H9 (cell line): ENCODE measurements at regions not wholly inside any gene's neighbourhood (a gene's known extent, or its start where the extent isn't known, plus 50 kb on each side); places are given as distances from the start of the nearest gene placed in this dataset.

ENCODE experiments used
- DNase-seq: peaks from one replicate; pipeline ENCODE4 v3.0.0-alpha.2; 2017
- H2AFZ ChIP-seq: one replicate; pipeline ENCODE4 v1.6.1; 2013; ENCODE audit warnings: mild to moderate bottlenecking, low read length, control low read depth, moderate library complexity
- H2AK5ac ChIP-seq: 2 replicates; pipeline ENCODE4 v1.6.1; 2013; ENCODE audit warnings: low read length, control low read depth, mixed read lengths; ENCODE audit not compliant: insufficient read length
- H2BK120ac ChIP-seq: one replicate; pipeline ENCODE4 v1.6.1; 2013; ENCODE audit warnings: low read depth, mild to moderate bottlenecking, low read length, control low read depth, inconsistent platforms; ENCODE audit not compliant: poor library complexity, severe bottlenecking
- H2BK12ac ChIP-seq: 2 replicates; pipeline ENCODE4 v1.6.1; 2013; ENCODE audit warnings: low read length, control low read depth, mixed read lengths, low read depth; ENCODE audit not compliant: insufficient read length
- H2BK15ac ChIP-seq: 2 replicates; pipeline ENCODE4 v1.6.1; 2013; ENCODE audit warnings: low read depth, low read length, control low read depth
- H2BK20ac ChIP-seq: one replicate; pipeline ENCODE4 v1.6.1; 2013; ENCODE audit warnings: low read depth, mild to moderate bottlenecking, low read length, control low read depth, inconsistent platforms; ENCODE audit not compliant: poor library complexity, severe bottlenecking
- H2BK5ac ChIP-seq: 2 replicates; pipeline ENCODE4 v1.6.1; 2013; ENCODE audit warnings: low read length, control low read depth, mixed read lengths; ENCODE audit not compliant: insufficient read length
- H3K14ac ChIP-seq: 2 replicates; pipeline ENCODE4 v1.6.1; 2013; ENCODE audit warnings: low read length, control low read depth; ENCODE audit not compliant: insufficient read depth
- H3K18ac ChIP-seq: 2 replicates; pipeline ENCODE4 v1.6.1; 2013; ENCODE audit warnings: low read depth, mild to moderate bottlenecking, mixed read lengths, low read length, control low read depth; ENCODE audit not compliant: insufficient read length
- H3K23ac ChIP-seq: 2 replicates; pipeline ENCODE4 v1.6.1; 2013; ENCODE audit warnings: low read length, control low read depth, mixed read lengths, low read depth; ENCODE audit not compliant: insufficient read length
- H3K23me2 ChIP-seq: 2 replicates; pipeline ENCODE4 v1.6.1; 2013; ENCODE audit warnings: low read depth, mild to moderate bottlenecking, mixed read lengths, low read length, control low read depth; ENCODE audit not compliant: insufficient read length, poor library complexity, severe bottlenecking
- H3K27ac ChIP-seq: 2 replicates; pipeline ENCODE4 v1.5.1; 2013; ENCODE audit warnings: low read length, control low read depth, mixed read lengths, low read depth; ENCODE audit not compliant: insufficient read length
- H3K27me3 ChIP-seq: 2 replicates; pipeline ENCODE4 v1.6.1; 2013; ENCODE audit warnings: low read length, control low read depth, inconsistent platforms; ENCODE audit not compliant: insufficient read depth
- H3K4ac ChIP-seq: 2 replicates; pipeline ENCODE4 v1.6.1; 2013; ENCODE audit warnings: low read depth, mild to moderate bottlenecking, control low read depth, inconsistent platforms, low read length, moderate library complexity
- H3K4me1 ChIP-seq: 2 replicates; pipeline ENCODE4 v1.6.1; 2013; ENCODE audit warnings: low read length, control low read depth, inconsistent platforms; ENCODE audit not compliant: insufficient read depth
- H3K4me2 ChIP-seq: 2 replicates; pipeline ENCODE4 v1.6.1; 2013; ENCODE audit warnings: low read length, control low read depth, mixed read lengths; ENCODE audit not compliant: insufficient read length, insufficient read depth
- H3K56ac ChIP-seq: 2 replicates; pipeline ENCODE4 v1.6.1; 2013; ENCODE audit warnings: low read depth, mild to moderate bottlenecking, mixed read lengths, low read length, control low read depth; ENCODE audit not compliant: insufficient read length
- H3K79me1 ChIP-seq: 2 replicates; pipeline ENCODE4 v1.6.1; 2013; ENCODE audit warnings: low read depth, mild to moderate bottlenecking, moderate library complexity, low read length, control low read depth, inconsistent platforms; ENCODE audit not compliant: insufficient read depth, poor library complexity, severe bottlenecking
- H3K79me2 ChIP-seq: 2 replicates; pipeline ENCODE4 v1.6.1; 2013; ENCODE audit warnings: low read length, control low read depth, inconsistent platforms; ENCODE audit not compliant: insufficient read depth
- H3K9ac ChIP-seq: 2 replicates; pipeline ENCODE4 v1.6.1; 2013; ENCODE audit warnings: low read length, control low read depth, mixed read lengths; ENCODE audit not compliant: insufficient read length; ENCODE audit errors: extremely low read depth
- H3K9me3 ChIP-seq: one replicate; pipeline ENCODE4 v1.6.1; 2013; ENCODE audit warnings: low read depth, low read length, inconsistent platforms; ENCODE audit not compliant: control insufficient read depth
- H3T11ph ChIP-seq: one replicate; pipeline ENCODE4 v1.6.1; 2013; ENCODE audit warnings: mild to moderate bottlenecking, low read length, control low read depth, inconsistent platforms
- H4K20me1 ChIP-seq: one replicate; pipeline ENCODE4 v1.6.1; 2013; ENCODE audit not compliant: control insufficient read depth, insufficient read length, insufficient read depth
- H4K5ac ChIP-seq: 2 replicates; pipeline ENCODE4 v1.6.1; 2013; ENCODE audit warnings: low read depth, mild to moderate bottlenecking, mixed read lengths, low read length, control low read depth; ENCODE audit not compliant: insufficient read length
- H4K8ac ChIP-seq: replicated peaks from 2 replicates; pipeline ENCODE4 v1.6.1; 2013; ENCODE audit warnings: low read length, control low read depth, mixed read lengths, low read depth; ENCODE audit not compliant: insufficient read length
- H4K91ac ChIP-seq: 2 replicates; pipeline ENCODE4 v1.6.1; 2013; ENCODE audit warnings: low read depth, mild to moderate bottlenecking, moderate library complexity, mixed read lengths, low read length, control low read depth; ENCODE audit not compliant: insufficient read length
- H3K27ac Mint-ChIP-seq, 3 experiments: 2 replicates in 2 of 3; 3 replicates in 1 of 3; pipeline ENCODE4 v1.8.0; 2020 to 2021; ENCODE audit warnings: mixed read lengths in 3 of 3, mild to moderate bottlenecking in 1 of 3, moderate library complexity in 1 of 3
- H3K27me3 Mint-ChIP-seq: 2 replicates; pipeline ENCODE4 v1.8.0; 2021; ENCODE audit warnings: low read depth, mild to moderate bottlenecking, moderate library complexity, mixed read lengths
- H3K36me3 Mint-ChIP-seq, 3 experiments: 2 replicates in 2 of 3; 3 replicates in 1 of 3; pipeline ENCODE4 v1.8.0; 2020 to 2021; ENCODE audit warnings: low read depth in 3 of 3, mixed read lengths in 3 of 3; ENCODE audit not compliant: insufficient read depth in 1 of 3
- H3K4me1 Mint-ChIP-seq, 2 experiments: 2 replicates each; pipeline ENCODE4 v1.8.0; 2020; ENCODE audit warnings: mixed read lengths in 2 of 2
- H3K4me3 Mint-ChIP-seq, 2 experiments: 2 replicates in 1 of 2; 3 replicates in 1 of 2; pipeline ENCODE4 v1.8.0; 2020 to 2021; ENCODE audit warnings: mild to moderate bottlenecking in 2 of 2, mixed read lengths in 2 of 2, moderate library complexity in 1 of 2
- H3K9me3 Mint-ChIP-seq, 2 experiments: 2 replicates in 1 of 2; 3 replicates in 1 of 2; pipeline ENCODE4 v1.8.0; 2020; ENCODE audit warnings: mild to moderate bottlenecking in 2 of 2, mixed read lengths in 2 of 2, moderate library complexity in 1 of 2
- CTCF ChIP-seq: fragments of 200-600 bp; sonication (generic); conservative IDR thresholded peaks from 3 replicates; pipeline ENCODE4 v1.8.0; 2021; ENCODE audit warnings: antibody characterized with exemption, mild to moderate bottlenecking
- WGBS: extraction: QIAGEN DNeasy Blood & Tissue Kit; methylation state at CpG from one replicate; pipeline ENCODE4 v1.1.7; 2013; ENCODE audit warnings: missing lambda C conversion rate, low lambda C conversion rate, mixed read lengths; ENCODE audit not compliant: insufficient read length; ENCODE audit errors: extremely low coverage; 5-methylcytosine and 5-hydroxymethylcytosine counted together

- Histone ChIP-seq H2AK5ac (no peak overlapping the region), H3K23ac (no peak overlapping the region), H3K4me1 (no peaks in the 10 kb centered on the region), H2BK12ac (no peak overlapping the region), H2BK5ac (no peak overlapping the region), H3K23me2 (peaks cover 2% of the 10 kb centered on the region), H2BK15ac (no peak overlapping the region), H4K8ac (no peak overlapping the region), H3K79me1 (no peaks in the 10 kb centered on the region), H3T11ph (no peak overlapping the region), H3K9ac (no peak overlapping the region), H3K27me3 (no peaks in the 10 kb centered on the region), H4K20me1 (no peaks in the 10 kb centered on the region), H3K27ac (no peak overlapping the region), H4K5ac (no peak overlapping the region), H2AFZ (no peak overlapping the region), H2BK20ac (no peak overlapping the region), H3K4me2 (no peak overlapping the region), H3K79me2 (no peaks in the 10 kb centered on the region), H3K4ac (no peak overlapping the region), H3K18ac (no peak overlapping the region), H2BK120ac (no peak overlapping the region), H3K9me3 (no peaks in the 10 kb centered on the region), H4K91ac (no peak overlapping the region), H3K56ac (no peak overlapping the region), H3K14ac (no peak overlapping the region)
- peaks cover 47% of the 10 kb centered on the region for H3K27me3 Mint-ChIP-seq
- no peak for DNase-seq
- no peaks in the 10 kb centered on the region for H3K36me3 Mint-ChIP-seq
- peaks cover 2 to 14% of the 10 kb centered on the region in 2 experiments; a peak in 2 of 4 replicates for H3K4me1 Mint-ChIP-seq
- no peak overlapping the region for H3K27ac Mint-ChIP-seq
- no peak overlapping the region for H3K4me3 Mint-ChIP-seq
- TF ChIP-seq CTCF: no peak
- H3K9me3 Mint-ChIP-seq: peaks cover 0 to 6% of the 10 kb centered on the region in 2 experiments; a peak in 1 of 5 replicates
- no CpG with 5 or more reads among the region's 19 CpGs for WGBS
Measured at GRCh38 chr13:112215871-112216270, 148.9 kb downstream of the SOX1 start.
